ENCODE measurements at regions not wholly inside any gene's neighbourhood (a gene's known extent, or its start where the extent isn't known, plus 50 kb on each side); places are given as distances from the start of the nearest gene placed in this dataset.

DNA sequence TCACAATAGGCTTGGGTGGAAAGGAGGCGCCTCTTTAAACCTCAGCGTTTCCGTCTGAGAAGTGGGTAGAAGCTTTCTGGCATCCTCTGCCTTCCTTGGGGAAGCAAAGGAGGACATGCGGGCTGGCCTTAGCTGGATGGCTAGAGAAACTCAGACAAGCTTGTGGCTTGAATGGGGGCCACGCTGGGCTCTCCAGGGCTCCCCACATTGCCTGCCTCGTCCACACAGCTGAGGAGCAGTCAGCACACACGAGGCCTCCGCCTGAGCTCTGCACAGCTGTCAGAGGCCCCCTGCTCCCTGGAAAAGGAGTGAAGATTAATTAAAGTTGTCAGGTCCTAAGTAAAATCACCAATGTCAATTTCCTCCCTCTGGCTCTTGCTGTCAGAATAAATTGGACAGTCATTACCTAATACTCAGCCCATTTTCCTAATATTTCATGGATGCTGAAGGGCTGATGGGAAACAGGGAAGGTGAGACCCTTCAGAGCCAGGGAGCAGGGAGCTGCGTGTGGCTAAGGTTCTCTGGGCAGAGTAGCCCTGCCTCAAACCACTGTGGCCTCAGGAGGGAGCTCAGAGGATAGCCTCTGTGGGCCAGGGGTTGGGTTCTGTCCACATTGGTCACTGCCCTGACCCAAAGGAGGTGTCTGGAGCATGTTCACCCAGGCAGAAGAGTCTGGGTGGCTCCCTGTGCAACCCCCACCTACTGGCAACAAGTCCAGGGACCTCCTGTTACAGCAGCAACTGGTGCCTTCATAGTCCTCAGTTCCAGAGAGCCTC, 118.3 kb upstream of the CD82 start:
- TF ChIP-seq GATA3 (IDR thresholded peaks at IDR 0.05; ENCODE audit: low read depth, low read length) (no peak), GATA2 (IDR thresholded peaks at IDR 0.05; ENCODE audit: low read depth, low read length) (no peak)

All from SH-SY5Y (cell line).